ENCODE measurements at regions not wholly inside any gene's neighbourhood (a gene's known extent, or its start where the extent isn't known, plus 50 kb on each side); places are given as distances from the start of the nearest gene placed in this dataset.

GRCh38 chr2:47636596-47637264, 65.9 kb upstream of the KCNK12 start:
- TF ChIP-seq, protein P1, sequence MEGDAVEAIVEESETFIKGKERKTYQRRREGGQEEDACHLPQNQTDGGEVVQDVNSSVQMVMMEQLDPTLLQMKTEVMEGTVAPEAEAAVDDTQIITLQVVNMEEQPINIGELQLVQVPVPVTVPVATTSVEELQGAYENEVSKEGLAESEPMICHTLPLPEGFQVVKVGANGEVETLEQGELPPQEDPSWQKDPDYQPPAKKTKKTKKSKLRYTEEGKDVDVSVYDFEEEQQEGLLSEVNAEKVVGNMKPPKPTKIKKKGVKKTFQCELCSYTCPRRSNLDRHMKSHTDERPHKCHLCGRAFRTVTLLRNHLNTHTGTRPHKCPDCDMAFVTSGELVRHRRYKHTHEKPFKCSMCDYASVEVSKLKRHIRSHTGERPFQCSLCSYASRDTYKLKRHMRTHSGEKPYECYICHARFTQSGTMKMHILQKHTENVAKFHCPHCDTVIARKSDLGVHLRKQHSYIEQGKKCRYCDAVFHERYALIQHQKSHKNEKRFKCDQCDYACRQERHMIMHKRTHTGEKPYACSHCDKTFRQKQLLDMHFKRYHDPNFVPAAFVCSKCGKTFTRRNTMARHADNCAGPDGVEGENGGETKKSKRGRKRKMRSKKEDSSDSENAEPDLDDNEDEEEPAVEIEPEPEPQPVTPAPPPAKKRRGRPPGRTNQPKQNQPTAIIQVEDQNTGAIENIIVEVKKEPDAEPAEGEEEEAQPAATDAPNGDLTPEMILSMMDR (IDR thresholded peaks at IDR 0.05; ENCODE audit: borderline replicate concordance, insufficient read depth, low read depth, low read length): no peak
- no peak overlapping the region for H3K4me3 ChIP-seq (ENCODE audit: low read depth, low read length)

DNA sequence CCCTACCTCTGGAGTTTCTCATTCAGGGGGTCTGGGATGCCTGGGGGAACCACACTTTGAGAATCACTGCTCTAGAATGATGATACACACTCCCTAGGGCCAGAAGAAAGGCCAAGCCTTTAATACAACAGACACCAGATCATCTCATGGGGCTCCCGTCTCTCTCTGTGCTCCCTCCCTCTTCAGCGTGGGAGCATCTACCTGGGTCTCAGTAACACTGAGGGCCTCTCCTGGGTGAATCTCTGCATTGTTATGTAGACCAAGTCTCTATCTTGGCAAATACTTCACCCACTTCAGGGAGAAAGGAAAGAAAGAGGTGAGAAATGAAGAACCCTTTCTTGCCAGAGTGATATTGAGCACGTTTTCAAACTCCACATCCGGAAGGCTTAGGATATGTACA, 65.4 kb upstream of the KCNK12 start:
- H3K4me3 ChIP-seq (ENCODE audit: low read depth, low read length): no peak overlapping the region
- TF ChIP-seq, protein P1 (IDR thresholded peaks at IDR 0.05; ENCODE audit: borderline replicate concordance, insufficient read depth, low read depth, low read length): no peak

GRCh38 chr2:47632754-47633153, 62.0 kb upstream of the KCNK12 start:
- TF ChIP-seq, protein P1 (IDR thresholded peaks at IDR 0.05; ENCODE audit: borderline replicate concordance, insufficient read depth, low read depth, low read length): no peak
- H3K4me3 ChIP-seq (ENCODE audit: low read depth, low read length): no peak overlapping the region

DNA sequence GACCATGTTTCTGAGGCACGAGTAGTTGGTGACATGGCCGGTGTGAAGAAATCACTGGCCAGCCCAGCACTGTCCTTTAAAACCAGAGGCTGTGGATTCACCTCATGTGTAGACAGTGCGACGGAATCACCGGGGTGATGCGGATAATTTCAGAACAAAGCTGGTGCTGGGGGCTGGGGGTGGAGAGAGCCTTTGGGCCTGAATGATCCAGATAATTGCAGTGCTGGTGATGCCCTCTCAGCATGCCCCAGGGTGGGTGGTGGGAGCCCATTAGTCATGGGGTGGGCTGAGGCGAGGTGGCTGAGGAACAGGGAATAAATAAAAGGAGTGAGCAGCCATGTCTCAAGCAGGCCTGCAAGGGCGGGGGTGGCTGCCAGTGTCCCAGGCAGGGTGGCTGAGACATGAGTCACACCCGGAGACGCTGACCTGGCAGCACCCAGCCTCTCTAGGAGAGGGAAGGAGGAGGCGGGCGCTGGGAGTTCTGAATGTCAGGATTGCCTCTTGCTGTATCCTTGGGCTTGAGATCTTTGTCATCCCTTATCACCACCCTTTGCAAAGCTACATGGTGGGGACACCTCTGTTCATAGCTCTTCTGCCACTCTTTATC, 61.1 kb upstream of the KCNK12 start:
- TF ChIP-seq, protein P1 (IDR thresholded peaks at IDR 0.05; ENCODE audit: borderline replicate concordance, insufficient read depth, low read depth, low read length): no peak

DNA sequence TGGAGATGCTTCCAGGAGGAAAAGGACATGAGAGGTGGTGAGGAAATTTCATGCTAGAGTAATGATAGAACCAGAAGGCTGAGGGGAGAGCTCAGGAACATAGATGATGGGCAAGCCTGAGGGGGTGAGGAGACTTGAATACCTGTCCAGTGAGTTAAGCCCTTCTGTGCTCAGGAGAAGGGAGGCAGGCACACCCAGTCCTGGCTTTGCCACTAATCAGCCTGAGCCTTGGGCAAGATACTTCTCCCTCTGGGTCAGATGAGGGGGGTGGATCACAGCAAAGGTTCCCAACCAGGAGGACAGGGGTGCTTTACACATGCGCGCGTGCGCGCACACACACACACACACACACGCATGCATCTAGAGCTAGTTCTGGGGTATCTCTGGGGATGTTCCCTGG, 60.5 kb upstream of the KCNK12 start:
- H3K4me3 ChIP-seq (ENCODE audit: low read depth, low read length): no peak overlapping the region
- TF ChIP-seq, protein P1 (IDR thresholded peaks at IDR 0.05; ENCODE audit: borderline replicate concordance, insufficient read depth, low read depth, low read length): no peak

More for the DNA sequence above, 61.1 kb upstream of the KCNK12 start:
- no peak overlapping the region for H3K4me3 ChIP-seq (ENCODE audit: low read depth, low read length)

DNA sequence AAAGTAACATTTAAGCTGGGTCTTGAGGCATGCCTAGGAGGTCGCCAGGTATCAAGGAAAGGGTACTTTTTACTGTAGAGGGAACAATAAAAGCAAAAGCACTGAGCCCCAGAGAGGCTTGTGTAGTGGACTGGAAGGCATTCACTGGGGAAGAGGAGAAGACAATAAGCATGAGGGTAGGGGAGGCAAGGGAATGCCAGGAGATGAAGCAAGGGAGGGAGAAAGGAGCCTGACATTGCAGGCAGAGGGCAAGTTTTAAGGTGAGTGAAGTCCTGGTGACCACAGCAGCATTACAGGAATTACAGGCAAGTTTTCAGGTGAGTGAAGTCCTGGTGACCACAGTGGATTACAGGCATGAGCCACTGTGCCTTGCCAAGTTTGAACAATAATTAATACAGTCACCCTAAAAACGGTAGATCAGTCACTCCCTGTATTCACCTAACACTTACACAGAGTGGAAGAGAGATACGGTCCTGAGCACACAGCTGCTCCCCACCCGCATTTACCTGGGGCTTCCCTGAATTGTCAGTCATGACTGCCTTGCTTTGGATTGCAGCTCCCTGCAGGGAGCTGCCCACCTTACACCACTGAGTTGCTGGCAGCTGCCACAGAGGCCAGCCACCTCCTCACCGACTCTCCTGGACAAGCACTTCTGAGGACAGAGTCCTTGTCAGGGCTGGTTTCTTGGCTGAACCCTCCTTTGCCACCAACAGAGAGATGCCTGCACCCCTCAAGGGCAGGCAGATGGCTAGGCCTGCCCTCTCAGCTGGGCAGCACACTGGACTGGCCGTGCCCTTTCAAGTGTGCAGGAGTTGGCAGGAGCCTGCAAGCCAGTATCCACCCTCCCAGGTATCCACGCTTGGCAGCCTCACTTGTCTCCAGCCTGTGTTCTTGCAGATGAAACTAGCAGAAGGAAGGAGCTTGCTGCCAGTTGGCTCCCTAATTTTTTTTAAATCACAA, 59.0 kb upstream of the KCNK12 start:
- TF ChIP-seq, protein P1 (IDR thresholded peaks at IDR 0.05; ENCODE audit: borderline replicate concordance, insufficient read depth, low read depth, low read length): no peak

More for the DNA sequence above, 59.0 kb upstream of the KCNK12 start:
- no peak overlapping the region for H3K4me3 ChIP-seq (ENCODE audit: low read depth, low read length)
